Activated T-helper 2 cell treated with anti-CD3 and anti-CD28 coated beads, Interferon-gamma antibody, Interleukin-2, Interleukin-4, amounts not matched to agents 10 μg/mL and 5 μg/mL and 100 μg/mL, durations not matched to agents 14 hours and 24 hours and 36 hours (primary cell): ENCODE measurements at regions not wholly inside any gene's neighbourhood (a gene's known extent, or its start where the extent isn't known, plus 50 kb on each side); places are given as distances from the start of the nearest gene placed in this dataset.

Experiments
- DNase-seq: peaks from one replicate; pipeline ENCODE4 v3.0.0; 2021; ENCODE audit warnings: low spot score
- H3K27ac Mint-ChIP-seq: one replicate; pipeline ENCODE4 v1.8.0; 2021; ENCODE audit warnings: mixed read lengths
- H3K27me3 Mint-ChIP-seq: one replicate; pipeline ENCODE4 v1.8.0; 2021; ENCODE audit warnings: low read depth, mixed read lengths
- H3K36me3 Mint-ChIP-seq: one replicate; pipeline ENCODE4 v1.8.0; 2021; ENCODE audit warnings: low read depth, mixed read lengths
- H3K4me1 Mint-ChIP-seq: one replicate; pipeline ENCODE4 v1.8.0; 2021; ENCODE audit warnings: low read depth, mixed read lengths
- H3K4me3 Mint-ChIP-seq: one replicate; pipeline ENCODE4 v1.8.0; 2021; ENCODE audit warnings: low read depth, mild to moderate bottlenecking, moderate library complexity, mixed read lengths
- H3K9me3 Mint-ChIP-seq: one replicate; pipeline ENCODE4 v1.8.0; 2021; ENCODE audit warnings: mixed read lengths
- intact Hi-C: fragments of 100-400 bp; cut with micrococcal nuclease; formaldehyde crosslinking; loops from one replicate; pipeline ENCODE4 v1.15.1; 2023

- Mint-ChIP-seq H3K4me1 (no peaks in the 10 kb centered on the region), H3K4me3 (no peak overlapping the region), H3K36me3 (no peaks in the 10 kb centered on the region), H3K27ac (no peak overlapping the region), H3K9me3 (no peaks in the 10 kb centered on the region), H3K27me3 (peaks cover 12% of the 10 kb centered on the region)
- DNase-seq = no peak
- intact Hi-C loops = no loop called here
These were observed 329.9 kb upstream of the NCAM1 start for GRCh38 chr11:112631333-112631732.

- intact Hi-C loops = no loop called here
- Mint-ChIP-seq H3K4me1 (no peaks in the 10 kb centered on the region), H3K27me3 (peaks cover 11% of the 10 kb centered on the region), H3K36me3 (no peaks in the 10 kb centered on the region), H3K27ac (no peak overlapping the region), H3K9me3 (no peaks in the 10 kb centered on the region), H3K4me3 (no peak overlapping the region)
- DNase-seq = no peak
These were observed 328.2 kb upstream of the NCAM1 start for GRCh38 chr11:112632866-112633505.

DNA sequence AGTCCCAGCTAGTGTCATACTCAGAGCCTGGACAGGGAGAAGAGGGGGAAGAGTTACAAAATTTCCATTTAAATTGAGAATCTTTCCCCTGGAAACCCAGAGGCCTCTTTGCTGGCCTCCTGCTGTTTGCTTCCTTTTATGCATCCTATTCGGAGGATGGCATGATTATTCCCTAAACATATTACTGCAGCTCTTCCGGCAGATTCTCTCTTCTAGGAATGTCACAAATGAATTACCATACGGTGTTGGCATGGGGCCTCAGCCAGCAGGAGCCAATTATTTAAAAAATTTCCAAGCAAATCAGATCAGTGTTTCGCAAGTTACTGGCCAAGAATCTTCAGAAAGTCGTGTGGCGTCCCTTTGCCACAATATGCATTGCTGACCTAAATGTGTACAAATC, 326.7 kb upstream of the NCAM1 start:
- Mint-ChIP-seq H3K9me3 (peaks cover 1% of the 10 kb centered on the region), H3K27ac (no peak overlapping the region), H3K36me3 (no peaks in the 10 kb centered on the region), H3K27me3 (peaks cover 11% of the 10 kb centered on the region), H3K4me1 (no peaks in the 10 kb centered on the region), H3K4me3 (no peak overlapping the region)
- intact Hi-C loops = no loop called here
- no peak for DNase-seq

GRCh38 chr11:112634995-112635737, 326.1 kb upstream of the NCAM1 start:
- Mint-ChIP-seq H3K27me3 (peaks cover 11% of the 10 kb centered on the region), H3K27ac (no peak overlapping the region), H3K36me3 (no peaks in the 10 kb centered on the region), H3K4me3 (no peak overlapping the region), H3K9me3 (peaks cover 7% of the 10 kb centered on the region), H3K4me1 (no peaks in the 10 kb centered on the region)
- intact Hi-C loops = no loop called here
- no peak for DNase-seq

DNA sequence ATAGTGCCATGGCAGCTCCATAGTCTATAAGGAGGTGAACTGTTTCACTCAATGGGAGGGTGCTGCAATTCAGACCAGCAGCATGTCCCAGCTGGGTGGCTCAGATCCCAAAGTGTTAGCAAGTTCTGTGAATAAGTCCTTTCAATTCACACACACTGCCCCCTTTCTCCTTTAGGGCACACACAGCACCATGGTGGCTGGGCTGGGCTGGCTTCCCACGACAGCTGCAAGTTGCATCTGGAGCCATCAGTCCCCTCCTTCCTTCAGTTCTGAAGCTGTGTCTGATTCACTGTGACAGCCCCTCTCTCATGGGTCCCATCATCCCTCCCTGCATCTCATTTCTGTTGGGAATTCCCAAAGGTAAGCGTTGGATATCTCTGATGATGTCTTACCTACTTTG, 324.1 kb upstream of the NCAM1 start:
- no peak overlapping the region for H3K27ac Mint-ChIP-seq
- DNase-seq = no peak
- H3K27me3 Mint-ChIP-seq = peaks cover 8% of the 10 kb centered on the region
- no peak overlapping the region for H3K4me3 Mint-ChIP-seq
- intact Hi-C loops = no loop called here
- H3K4me1 Mint-ChIP-seq = no peaks in the 10 kb centered on the region
- H3K9me3 Mint-ChIP-seq = peaks cover 14% of the 10 kb centered on the region
- H3K36me3 Mint-ChIP-seq = no peaks in the 10 kb centered on the region

DNA sequence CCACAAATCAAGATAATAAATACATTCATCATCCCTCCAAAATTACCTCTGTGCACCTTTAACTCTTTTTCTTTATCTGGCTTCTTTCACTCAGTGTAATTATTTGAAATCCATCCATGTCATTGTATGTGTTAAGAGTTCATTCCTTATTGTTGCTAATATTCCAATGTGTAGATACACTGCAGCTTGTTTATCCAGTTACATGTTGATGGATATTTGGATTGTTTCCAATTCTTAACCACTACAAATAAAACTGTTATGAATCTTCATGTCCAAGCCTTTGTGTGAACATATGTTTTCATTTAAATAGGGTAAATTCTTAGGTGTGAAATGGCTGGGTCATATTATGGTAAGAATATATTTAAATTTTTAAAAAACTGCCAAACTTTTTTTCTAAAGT, 323.3 kb upstream of the NCAM1 start:
- peaks cover 16% of the 10 kb centered on the region for H3K9me3 Mint-ChIP-seq
- no peak for DNase-seq
- H3K4me1 Mint-ChIP-seq = no peaks in the 10 kb centered on the region
- peaks cover 8% of the 10 kb centered on the region for H3K27me3 Mint-ChIP-seq
- no peak overlapping the region for H3K27ac Mint-ChIP-seq
- intact Hi-C loops = no loop called here
- no peaks in the 10 kb centered on the region for H3K36me3 Mint-ChIP-seq
- no peak overlapping the region for H3K4me3 Mint-ChIP-seq

DNA sequence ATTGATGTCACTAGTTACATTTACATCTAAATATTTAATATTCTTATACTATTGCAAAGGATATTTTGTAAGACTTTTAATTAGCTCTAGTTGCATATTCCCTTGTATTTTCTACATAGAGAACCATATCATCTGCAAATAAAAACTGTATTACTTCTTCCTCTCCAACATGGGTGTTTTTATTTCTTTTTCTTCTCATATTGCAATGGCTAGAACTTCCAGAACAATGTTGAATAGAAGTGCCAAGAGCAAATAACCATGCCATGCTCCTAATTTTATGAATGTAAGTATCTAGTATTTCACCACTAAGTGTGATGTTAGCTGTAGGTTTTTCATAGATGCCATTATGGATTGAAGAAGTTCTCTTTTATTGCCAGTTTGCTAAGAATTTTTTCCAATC, 321.8 kb upstream of the NCAM1 start:
- Mint-ChIP-seq H3K27ac (no peak overlapping the region), H3K4me1 (no peaks in the 10 kb centered on the region), H3K9me3 (peaks cover 20% of the 10 kb centered on the region), H3K27me3 (no peaks in the 10 kb centered on the region), H3K36me3 (no peaks in the 10 kb centered on the region), H3K4me3 (no peak overlapping the region)
- intact Hi-C loops = no loop called here
- no peak for DNase-seq

GRCh38 chr11:112643416-112643815, 317.8 kb upstream of the NCAM1 start:
- no peak for DNase-seq
- no peaks in the 10 kb centered on the region for H3K27me3 Mint-ChIP-seq
- no peak overlapping the region for H3K27ac Mint-ChIP-seq
- H3K36me3 Mint-ChIP-seq = no peaks in the 10 kb centered on the region
- no peak overlapping the region for H3K4me3 Mint-ChIP-seq
- intact Hi-C loops = no loop called here
- H3K9me3 Mint-ChIP-seq = peaks cover 20% of the 10 kb centered on the region
- H3K4me1 Mint-ChIP-seq = no peaks in the 10 kb centered on the region

- intact Hi-C loops = no loop called here
- Mint-ChIP-seq H3K36me3 (no peaks in the 10 kb centered on the region), H3K27me3 (no peaks in the 10 kb centered on the region)
These were observed 316.6 kb upstream of the NCAM1 start for GRCh38 chr11:112644410-112645131.

GRCh38 chr11:112649856-112650255, 311.4 kb upstream of the NCAM1 start:
- Mint-ChIP-seq H3K27me3 (no peaks in the 10 kb centered on the region), H3K4me3 (no peak overlapping the region), H3K9me3 (no peaks in the 10 kb centered on the region), H3K4me1 (no peaks in the 10 kb centered on the region), H3K27ac (no peak overlapping the region), H3K36me3 (no peaks in the 10 kb centered on the region)
- DNase-seq = no peak
- intact Hi-C loops = no loop called here

More at GRCh38 chr11:112644410-112645131, 316.6 kb upstream of the NCAM1 start:
- Mint-ChIP-seq H3K4me1 (no peaks in the 10 kb centered on the region), H3K4me3 (no peak overlapping the region), H3K9me3 (peaks cover 19% of the 10 kb centered on the region), H3K27ac (no peak overlapping the region)
- DNase-seq = no peak

DNA sequence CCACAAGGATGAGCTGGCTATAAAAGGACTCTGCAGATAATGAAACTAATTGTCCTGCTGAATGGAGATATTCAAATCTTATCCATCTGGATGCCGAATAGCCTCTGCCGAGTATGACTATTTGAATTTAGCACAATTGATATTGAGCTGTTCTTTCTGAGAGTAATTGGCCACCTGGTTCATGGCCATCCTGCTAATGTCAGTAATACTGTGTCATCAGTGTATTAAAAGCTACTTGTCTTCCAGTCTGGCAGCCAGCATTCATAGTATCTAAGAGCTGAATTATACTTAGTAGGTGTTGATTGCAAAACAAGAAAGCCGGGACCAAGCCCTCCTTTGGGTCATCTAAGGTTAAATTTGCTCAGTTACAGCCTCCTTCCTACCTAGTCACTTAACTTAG, 310.7 kb upstream of the NCAM1 start:
- Mint-ChIP-seq H3K4me1 (no peaks in the 10 kb centered on the region), H3K27me3 (no peaks in the 10 kb centered on the region), H3K9me3 (no peaks in the 10 kb centered on the region), H3K36me3 (no peaks in the 10 kb centered on the region), H3K4me3 (no peak overlapping the region), H3K27ac (no peak overlapping the region)
- intact Hi-C loops = no loop called here
- no peak for DNase-seq

GRCh38 chr11:112651386-112651785, 309.8 kb upstream of the NCAM1 start:
- DNase-seq = no peak
- Mint-ChIP-seq H3K4me1 (no peaks in the 10 kb centered on the region), H3K27me3 (no peaks in the 10 kb centered on the region), H3K36me3 (no peaks in the 10 kb centered on the region), H3K27ac (no peak overlapping the region), H3K9me3 (no peaks in the 10 kb centered on the region), H3K4me3 (no peak overlapping the region)
- intact Hi-C loops = no loop called here

GRCh38 chr11:112652786-112653390, 308.3 kb upstream of the NCAM1 start:
- no peaks in the 10 kb centered on the region for H3K27me3 Mint-ChIP-seq
- intact Hi-C loops = no loop called here
- no peak for DNase-seq
- no peaks in the 10 kb centered on the region for H3K9me3 Mint-ChIP-seq
- H3K4me1 Mint-ChIP-seq = no peaks in the 10 kb centered on the region
- H3K36me3 Mint-ChIP-seq = no peaks in the 10 kb centered on the region
- no peak overlapping the region for H3K27ac Mint-ChIP-seq
- H3K4me3 Mint-ChIP-seq = no peak overlapping the region
